ENCODE measurements at regions not wholly inside any gene's neighbourhood (a gene's known extent, or its start where the extent isn't known, plus 50 kb on each side); places are given as distances from the start of the nearest gene placed in this dataset.

DNA sequence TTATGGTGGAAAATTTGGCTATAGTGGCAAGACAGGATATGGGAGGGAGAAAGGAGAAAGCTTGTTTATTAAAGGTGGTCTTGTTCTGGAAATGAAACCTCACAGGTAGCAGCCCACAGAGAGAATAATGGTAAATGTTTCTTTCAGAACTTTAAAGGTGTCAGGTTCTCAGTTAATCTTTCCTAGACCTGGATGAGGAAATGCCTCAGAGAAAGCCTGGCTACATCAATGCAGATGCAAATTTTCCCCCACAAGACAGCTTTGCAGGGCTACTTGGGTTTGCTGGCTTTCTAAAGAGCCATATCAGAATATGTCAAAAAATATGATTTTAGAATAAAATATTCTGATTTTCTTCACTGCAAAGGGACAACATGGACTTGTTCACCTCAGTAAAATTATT is 715.0 kb downstream of the FAM133A start:
- TF ChIP-seq POLR2A (IDR thresholded peaks at IDR 0.05; ENCODE audit: low read depth, low read length) (no peak), TAF1 (IDR thresholded peaks at IDR 0.05; ENCODE audit: borderline replicate concordance, low read depth, low read length) (no peak)

All from GM12892 (cell line).